IMR-90 (cell line): ENCODE measurements at regions not wholly inside any gene's neighbourhood (a gene's known extent, or its start where the extent isn't known, plus 50 kb on each side); places are given as distances from the start of the nearest gene placed in this dataset.

Source experiments
- ATAC-seq: fragments of 200-7000 bp; cut with Tn5 transposase; 2 replicates; pipeline ENCODE4 v1.9.1; 2020; ENCODE audit warnings: low read depth, mild to moderate bottlenecking, moderate library complexity
- BruUV-seq: library from RNA; stranded (reverse); fragments of 400-500 nt; replicated peaks from 2 replicates; lab custom pipeline; 2021; lab: Mats Ljungman, UMichigan
- CTCF ChIA-PET: fragments of 300-600 bp; formaldehyde crosslinking; extraction: SDS; loops from one replicate; lab custom pipeline; 2021; ENCODE audit warnings: antibody characterized with exemption; lab: Yijun Ruan, JAX
- POLR2A ChIA-PET: fragments of 300-600 bp; sonication (Branson Sonifier 250); formaldehyde crosslinking; loops from one replicate; lab custom pipeline; 2022; ENCODE audit warnings: antibody characterized with exemption; ENCODE audit not compliant: unreplicated experiment; lab: Charles Lee
- DNase-seq: peaks from one replicate; pipeline ENCODE4 v3.0.0; 2013
- H2AFZ ChIP-seq: replicated peaks from 2 replicates; pipeline ENCODE3; 2013; ENCODE audit warnings: low read length, mild to moderate bottlenecking; ENCODE audit not compliant: poor library complexity
- H2AK5ac ChIP-seq: 2 replicates; pipeline ENCODE4 v1.6.1; 2013; ENCODE audit warnings: low read depth, low read length, inconsistent platforms
- H2AK9ac ChIP-seq: replicated peaks from 2 replicates; pipeline ENCODE3; 2013; ENCODE audit warnings: mild to moderate bottlenecking, low read depth, low read length, moderate library complexity; ENCODE audit not compliant: poor library complexity
- H2BK120ac ChIP-seq: 2 replicates; pipeline ENCODE4 v1.6.1; 2013; ENCODE audit warnings: low read depth, low read length, inconsistent platforms
- H2BK15ac ChIP-seq: 3 replicates; pipeline ENCODE4 v1.6.1; 2013; ENCODE audit warnings: low read depth, low read length, inconsistent platforms
- H2BK20ac ChIP-seq: 2 replicates; pipeline ENCODE4 v1.6.1; 2013; ENCODE audit warnings: low read depth, mild to moderate bottlenecking, inconsistent platforms, low read length, moderate library complexity
- H2BK5ac ChIP-seq: 2 replicates; pipeline ENCODE4 v1.6.1; 2013; ENCODE audit warnings: mild to moderate bottlenecking, low read depth, low read length, inconsistent platforms; ENCODE audit not compliant: poor library complexity, severe bottlenecking
- H3K14ac ChIP-seq: replicated peaks from 2 replicates; pipeline ENCODE4 v1.6.1; 2013; ENCODE audit warnings: low read depth, low read length, inconsistent platforms
- H3K18ac ChIP-seq: 2 replicates; pipeline ENCODE4 v1.6.1; 2013; ENCODE audit warnings: low read depth, low read length, control low read depth
- H3K23ac ChIP-seq: 2 replicates; pipeline ENCODE4 v1.6.1; 2013; ENCODE audit warnings: low read depth, low read length, inconsistent platforms
- H3K27ac ChIP-seq: 2 replicates; pipeline ENCODE4 v1.5.1; 2013; ENCODE audit warnings: mild to moderate bottlenecking, control low read depth, low read length; ENCODE audit not compliant: insufficient read depth
- H3K27me3 ChIP-seq: 2 replicates; pipeline ENCODE4 v1.6.1; 2013; ENCODE audit warnings: low read length; ENCODE audit not compliant: control insufficient read depth, insufficient read depth
- H3K36me3 ChIP-seq: 2 replicates; pipeline ENCODE4 v1.6.1; 2013; ENCODE audit warnings: low read length, mixed read lengths; ENCODE audit not compliant: control insufficient read depth, insufficient read depth
- H3K4ac ChIP-seq: 2 replicates; pipeline ENCODE4 v1.6.1; 2013; ENCODE audit warnings: low read depth, low read length, inconsistent platforms
- H3K4me1 ChIP-seq: 2 replicates; pipeline ENCODE4 v1.6.1; 2013; ENCODE audit warnings: low read length, mixed read lengths; ENCODE audit not compliant: control insufficient read depth, insufficient read depth
- H3K4me2 ChIP-seq: 2 replicates; pipeline ENCODE4 v1.6.1; 2013; ENCODE audit warnings: low read depth, mild to moderate bottlenecking, control low read depth, low read length, moderate library complexity
- H3K4me3 ChIP-seq: 2 replicates; pipeline ENCODE4 v1.5.1; 2013; ENCODE audit warnings: low read depth, mild to moderate bottlenecking, control low read depth, low read length, moderate library complexity; ENCODE audit not compliant: insufficient read depth
- H3K56ac ChIP-seq: 2 replicates; pipeline ENCODE4 v1.6.1; 2013; ENCODE audit warnings: low read length, inconsistent platforms; ENCODE audit not compliant: insufficient read depth; ENCODE audit errors: extremely low read depth
- H3K79me1 ChIP-seq, 2 experiments: 2 replicates each; pipeline ENCODE4 v1.6.1; 2013; ENCODE audit warnings: low read length in 2 of 2, inconsistent platforms in 1 of 2, low read depth in 1 of 2
- H3K9ac ChIP-seq: 2 replicates; pipeline ENCODE4 v1.6.1; 2013; ENCODE audit warnings: low read depth, low read length, control low read depth
- H3K9me1 ChIP-seq: 2 replicates; pipeline ENCODE4 v1.6.1; 2013; ENCODE audit warnings: low read length, inconsistent platforms; ENCODE audit not compliant: insufficient read depth
- H3K9me3 ChIP-seq: 2 replicates; pipeline ENCODE4 v1.6.1; 2013; ENCODE audit warnings: low read length; ENCODE audit not compliant: control insufficient read depth, insufficient read depth
- H4K20me1 ChIP-seq: 2 replicates; pipeline ENCODE4 v1.6.1; 2013; ENCODE audit warnings: low read length, inconsistent platforms; ENCODE audit not compliant: insufficient read depth
- H4K5ac ChIP-seq: 2 replicates; pipeline ENCODE4 v1.6.1; 2013; ENCODE audit warnings: mild to moderate bottlenecking, low read depth, low read length, control low read depth
- H4K8ac ChIP-seq, 2 experiments: 2 replicates each; pipeline ENCODE4 v1.6.1; 2013; ENCODE audit warnings: low read depth in 2 of 2, low read length in 2 of 2, control low read depth in 1 of 2, inconsistent platforms in 1 of 2
- H4K91ac ChIP-seq: 2 replicates; pipeline ENCODE4 v1.6.1; 2013; ENCODE audit warnings: low read depth, low read length, inconsistent platforms; ENCODE audit not compliant: insufficient read depth
- ELK1 ChIP-seq: fragments of 150-350 bp; IDR thresholded peaks from 2 replicates; pipeline ENCODE4 v1.6.1; 2016; ENCODE audit warnings: low read depth, mild to moderate bottlenecking, low read length, moderate library complexity, borderline replicate concordance
- MAFK ChIP-seq: IDR thresholded peaks from 2 replicates; pipeline ENCODE4 v1.6.1; 2012; ENCODE audit warnings: low read depth, low read length, improper control_type of control experiment
- MAZ ChIP-seq: IDR thresholded peaks from 2 replicates; pipeline ENCODE4 v1.6.1; 2012; ENCODE audit warnings: low read depth, mild to moderate bottlenecking, low read length, improper control_type of control experiment, moderate library complexity, borderline replicate concordance
- MXI1 ChIP-seq: IDR thresholded peaks from 2 replicates; pipeline ENCODE4 v1.6.1; 2012; ENCODE audit warnings: low read depth, mild to moderate bottlenecking, low read length, moderate library complexity, borderline replicate concordance
- NFE2L2 ChIP-seq: fragments of 150-350 bp; IDR thresholded peaks from 2 replicates; pipeline ENCODE4 v1.6.1; 2016; ENCODE audit warnings: low read depth, mild to moderate bottlenecking, low read length
- RCOR1 ChIP-seq: IDR thresholded peaks from 2 replicates; pipeline ENCODE4 v1.6.1; 2012; ENCODE audit warnings: mild to moderate bottlenecking, low read length, improper control_type of control experiment; ENCODE audit not compliant: insufficient replicate concordance
- RFX5 ChIP-seq: IDR thresholded peaks from 2 replicates; pipeline ENCODE4 v1.8.0; 2012; ENCODE audit warnings: low read depth, mild to moderate bottlenecking, low read length, moderate library complexity
- SMC3 ChIP-seq: fragments of 150-350 bp; IDR thresholded peaks from 2 replicates; pipeline ENCODE4 v1.6.1; 2016; ENCODE audit warnings: low read depth, mild to moderate bottlenecking, antibody characterized with exemption, low read length, moderate library complexity
- WGBS, 2 experiments: methylation state at CpG; one replicate each; pipeline versions ENCODE4 v1.1.5 to v1.1.7; 2013; ENCODE audit warnings: missing lambda C conversion rate in 2 of 2; ENCODE audit not compliant: insufficient read length in 1 of 2; ENCODE audit errors: extremely low coverage in 2 of 2; 5-methylcytosine and 5-hydroxymethylcytosine counted together
- dilution Hi-C: fragments of 300-500 bp; cut with HindIII; formaldehyde crosslinking; loops from one replicate; pipeline ENCODE4 v1.14.3; 2018; ENCODE audit warnings: low sequenced_read_pairs; ENCODE audit not compliant: unreplicated experiment
- in situ Hi-C: fragments of 300-500 bp; cut with MboI; formaldehyde crosslinking; loops from 3 replicates; pipeline ENCODE4 v1.14.3; 2019; ENCODE audit warnings: low sequenced_read_pairs, inconsistent platforms, mixed read lengths
- intact Hi-C: fragments of 100-400 bp; cut with micrococcal nuclease; formaldehyde crosslinking; loops from 2 replicates; pipeline ENCODE4 v1.10.0; 2022

- BruUV-seq: no TSS peak
- no peak overlapping the region for H3K14ac ChIP-seq
- H2AFZ ChIP-seq: no peak overlapping the region
- H2AK5ac ChIP-seq: no peak overlapping the region
- POLR2A ChIA-PET: no interaction called here
- H2BK120ac ChIP-seq: no peak overlapping the region
- DNase-seq: no peak
- H3K79me1 ChIP-seq: no peaks in the 10 kb centered on the region
- intact Hi-C loops: no loop called here
- no peak for ATAC-seq
- no peak overlapping the region for H3K4me2 ChIP-seq
- dilution Hi-C loops: no loop called here
- H3K23ac ChIP-seq: no peak overlapping the region
- H3K56ac ChIP-seq: no peak overlapping the region
- no peak overlapping the region for H3K4ac ChIP-seq
- H3K4me1 ChIP-seq: no peaks in the 10 kb centered on the region
- H3K36me3 ChIP-seq: no peaks in the 10 kb centered on the region
- no peaks in the 10 kb centered on the region for H3K9me1 ChIP-seq
- no peak overlapping the region for H3K27ac ChIP-seq
- peaks cover 2% of the 10 kb centered on the region; the same call in 1 of the 2 replicates for H3K27me3 ChIP-seq
- H4K5ac ChIP-seq: no peak overlapping the region
- CTCF ChIA-PET: no interaction called here
- no peak overlapping the region for H3K9ac ChIP-seq
- peaks cover 4% of the 10 kb centered on the region; the same call in 1 of the 2 replicates for H3K9me3 ChIP-seq
- H4K91ac ChIP-seq: no peak overlapping the region
- H3K4me3 ChIP-seq: no peak overlapping the region
- in situ Hi-C loops: no loop called here
- no peak overlapping the region for H4K8ac ChIP-seq
- no peak overlapping the region for H2BK5ac ChIP-seq
- TF ChIP-seq RFX5: no peak
- no peak for TF ChIP-seq MAZ
- TF ChIP-seq SMC3: no peak
- TF ChIP-seq NFE2L2: no peak
- TF ChIP-seq MXI1: no peak
- TF ChIP-seq ELK1: no peak
- no peak for TF ChIP-seq RCOR1
- no peak for TF ChIP-seq MAFK
- no peak overlapping the region for H3K18ac ChIP-seq
- WGBS, 2 experiments: 25% methylated on average over 4 of the region's 15 CpGs; no CpG with 5 or more reads in 1 of the 2 experiments
- no peak overlapping the region for H2BK20ac ChIP-seq
- no peaks in the 10 kb centered on the region for H4K20me1 ChIP-seq
- no peak overlapping the region for H2AK9ac ChIP-seq
- no peak overlapping the region for H2BK15ac ChIP-seq
Measured at GRCh38 chr20:48169650-48170225, 384.5 kb upstream of the SULF2 start.
